Progenitor cell of endocrine pancreas (in vitro differentiated cells): ENCODE measurements at regions not wholly inside any gene's neighbourhood (a gene's known extent, or its start where the extent isn't known, plus 50 kb on each side); places are given as distances from the start of the nearest gene placed in this dataset.

Experiments used
- DNase-seq: peaks from one replicate; pipeline ENCODE4 v3.0.0; 2021; ENCODE audit warnings: low spot score; ENCODE audit not compliant: unreplicated experiment
- H3K27ac Mint-ChIP-seq: 2 replicates; pipeline ENCODE4 v1.8.0; 2021; ENCODE audit warnings: mild to moderate bottlenecking, moderate library complexity, mixed read lengths
- H3K27me3 Mint-ChIP-seq: 2 replicates; pipeline ENCODE4 v1.8.0; 2021; ENCODE audit warnings: mixed read lengths
- H3K36me3 Mint-ChIP-seq: 2 replicates; pipeline ENCODE4 v1.8.0; 2022; ENCODE audit warnings: mixed read lengths; ENCODE audit not compliant: insufficient read depth
- H3K4me1 Mint-ChIP-seq: 2 replicates; pipeline ENCODE4 v1.8.0; 2021; ENCODE audit warnings: low read depth, mixed read lengths
- H3K4me3 Mint-ChIP-seq: 2 replicates; pipeline ENCODE4 v1.8.0; 2021; ENCODE audit warnings: low read depth, mild to moderate bottlenecking, moderate library complexity, mixed read lengths
- H3K9me3 Mint-ChIP-seq: 2 replicates; pipeline ENCODE4 v1.8.0; 2021; ENCODE audit warnings: low read depth, mixed read lengths
- CTCF ChIP-seq: fragments of 200-600 bp; sonication (generic); IDR thresholded peaks from one replicate; pipeline ENCODE4 v1.5.0; 2021; ENCODE audit warnings: antibody characterized with exemption, mild to moderate bottlenecking; ENCODE audit not compliant: unreplicated experiment

- no peaks in the 10 kb centered on the region for H3K36me3 Mint-ChIP-seq
- no peak for DNase-seq
- no peak overlapping the region for H3K4me3 Mint-ChIP-seq
- H3K27ac Mint-ChIP-seq: no peak overlapping the region
- H3K9me3 Mint-ChIP-seq: no peaks in the 10 kb centered on the region
- H3K4me1 Mint-ChIP-seq: no peaks in the 10 kb centered on the region
- TF ChIP-seq CTCF: no peak
- peaks cover 3% of the 10 kb centered on the region for H3K27me3 Mint-ChIP-seq
Measured at GRCh38 chr5:156251076-156251475, 75.9 kb upstream of the SGCD start.

DNA sequence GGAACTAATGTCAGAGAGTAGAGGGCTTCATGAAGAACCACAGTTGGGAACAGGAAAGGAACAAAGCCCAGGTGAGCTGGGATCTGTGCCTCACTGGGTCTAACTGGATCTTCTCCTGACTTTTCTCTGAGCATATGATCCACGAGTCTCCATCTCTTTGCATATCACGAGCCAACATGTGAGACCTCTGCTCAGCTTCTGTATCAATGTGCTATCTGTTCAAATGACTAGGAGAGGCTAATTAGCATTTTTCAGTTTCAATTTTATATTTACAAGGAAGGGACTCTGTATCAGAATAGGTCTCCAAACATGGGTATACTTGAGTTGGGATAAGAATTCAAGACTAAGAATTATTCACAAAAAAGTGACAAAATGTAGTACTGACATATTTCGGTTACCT is 73.8 kb upstream of the SGCD start:
- TF ChIP-seq CTCF: no peak
- H3K36me3 Mint-ChIP-seq: no peaks in the 10 kb centered on the region
- H3K4me3 Mint-ChIP-seq: no peak overlapping the region
- no peak for DNase-seq
- H3K27me3 Mint-ChIP-seq: peaks cover 3% of the 10 kb centered on the region
- H3K27ac Mint-ChIP-seq: no peak overlapping the region
- no peaks in the 10 kb centered on the region for H3K9me3 Mint-ChIP-seq
- H3K4me1 Mint-ChIP-seq: no peaks in the 10 kb centered on the region

- Mint-ChIP-seq H3K27ac (no peak overlapping the region), H3K36me3 (no peaks in the 10 kb centered on the region), H3K4me1 (no peaks in the 10 kb centered on the region), H3K4me3 (no peak overlapping the region), H3K27me3 (no peaks in the 10 kb centered on the region), H3K9me3 (no peaks in the 10 kb centered on the region)
- no peak for TF ChIP-seq CTCF
- no peak for DNase-seq
Measured at GRCh38 chr5:156254196-156254595, 72.8 kb upstream of the SGCD start.

- H3K4me1 Mint-ChIP-seq: no peaks in the 10 kb centered on the region
- no peak for DNase-seq
- H3K36me3 Mint-ChIP-seq: no peaks in the 10 kb centered on the region
- H3K4me3 Mint-ChIP-seq: no peak overlapping the region
- no peak for TF ChIP-seq CTCF
- no peaks in the 10 kb centered on the region for H3K27me3 Mint-ChIP-seq
- H3K9me3 Mint-ChIP-seq: no peaks in the 10 kb centered on the region
- H3K27ac Mint-ChIP-seq: no peak overlapping the region
Measured at GRCh38 chr5:156256642-156257041, 70.3 kb upstream of the SGCD start.

DNA sequence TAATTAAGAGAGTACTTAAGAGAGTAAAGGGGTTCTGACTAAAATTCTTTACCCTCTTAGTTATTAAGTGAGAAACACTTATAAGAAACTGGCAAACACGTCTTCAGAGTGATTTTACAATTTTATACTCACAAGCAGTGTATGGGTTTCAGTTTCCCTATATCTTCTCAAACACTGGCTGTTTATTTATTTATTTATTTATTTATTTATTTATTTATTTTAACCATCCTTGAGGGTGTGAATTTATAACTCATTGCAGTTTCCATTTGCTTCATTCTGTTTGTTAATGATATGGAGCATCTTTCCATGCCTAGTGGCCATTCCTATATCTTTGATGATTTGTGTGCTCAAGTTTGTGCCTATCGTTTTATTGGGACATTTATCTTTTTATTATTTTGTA is 68.0 kb upstream of the SGCD start:
- Mint-ChIP-seq H3K4me3 (no peak overlapping the region), H3K36me3 (no peaks in the 10 kb centered on the region), H3K9me3 (peaks cover 6% of the 10 kb centered on the region), H3K27me3 (no peaks in the 10 kb centered on the region), H3K27ac (no peak overlapping the region), H3K4me1 (no peaks in the 10 kb centered on the region)
- TF ChIP-seq CTCF: no peak
- no peak for DNase-seq
